Endothelial cell (in vitro differentiated cells): ENCODE measurements at regions not wholly inside any gene's neighbourhood (a gene's known extent, or its start where the extent isn't known, plus 50 kb on each side); places are given as distances from the start of the nearest gene placed in this dataset.

ENCODE experiments used
- DNase-seq: peaks from one replicate; pipeline ENCODE4 v3.0.0; 2021; ENCODE audit warnings: low spot score
- H3K27ac Mint-ChIP-seq: one replicate; pipeline ENCODE4 v1.8.0; 2021; ENCODE audit warnings: mixed read lengths, inconsistent platforms; ENCODE audit not compliant: unreplicated experiment
- H3K27me3 Mint-ChIP-seq: one replicate; pipeline ENCODE4 v1.8.0; 2021; ENCODE audit warnings: mild to moderate bottlenecking, moderate library complexity, mixed read lengths, inconsistent platforms; ENCODE audit not compliant: unreplicated experiment
- H3K36me3 Mint-ChIP-seq: one replicate; pipeline ENCODE4 v1.8.0; 2021; ENCODE audit warnings: mild to moderate bottlenecking, low read depth, mixed read lengths, inconsistent platforms; ENCODE audit not compliant: unreplicated experiment
- H3K4me1 Mint-ChIP-seq: one replicate; pipeline ENCODE4 v1.8.0; 2021; ENCODE audit warnings: mild to moderate bottlenecking, mixed read lengths, inconsistent platforms; ENCODE audit not compliant: unreplicated experiment
- H3K4me3 Mint-ChIP-seq: one replicate; pipeline ENCODE4 v1.8.0; 2021; ENCODE audit warnings: mild to moderate bottlenecking, mixed read lengths, inconsistent platforms; ENCODE audit not compliant: unreplicated experiment
- H3K9me3 Mint-ChIP-seq: one replicate; pipeline ENCODE4 v1.8.0; 2021; ENCODE audit warnings: mixed read lengths, inconsistent platforms; ENCODE audit not compliant: unreplicated experiment
- CTCF ChIP-seq: fragments of 200-600 bp; sonication (generic); IDR thresholded peaks from one replicate; pipeline ENCODE4 v1.5.0; 2021; ENCODE audit warnings: antibody characterized with exemption; ENCODE audit not compliant: unreplicated experiment

GRCh38 chr17:70256751-70257150 is 87.4 kb downstream of the KCNJ2 start:
- H3K9me3 Mint-ChIP-seq = no peaks in the 10 kb centered on the region
- H3K27me3 Mint-ChIP-seq = peaks cover 1% of the 10 kb centered on the region
- TF ChIP-seq CTCF = no peak
- H3K4me1 Mint-ChIP-seq = peaks cover 11% of the 10 kb centered on the region
- H3K36me3 Mint-ChIP-seq = no peaks in the 10 kb centered on the region
- no peak overlapping the region for H3K4me3 Mint-ChIP-seq
- H3K27ac Mint-ChIP-seq = no peak overlapping the region
- no peak for DNase-seq

- H3K27me3 Mint-ChIP-seq = peaks cover 1% of the 10 kb centered on the region
- no peak overlapping the region for H3K27ac Mint-ChIP-seq
- TF ChIP-seq CTCF = no peak
- H3K4me1 Mint-ChIP-seq = peaks cover 11% of the 10 kb centered on the region
- H3K36me3 Mint-ChIP-seq = no peaks in the 10 kb centered on the region
- no peaks in the 10 kb centered on the region for H3K9me3 Mint-ChIP-seq
- no peak for DNase-seq
- no peak overlapping the region for H3K4me3 Mint-ChIP-seq
Observed at GRCh38 chr17:70258465-70258864, 89.1 kb downstream of the KCNJ2 start.

DNA sequence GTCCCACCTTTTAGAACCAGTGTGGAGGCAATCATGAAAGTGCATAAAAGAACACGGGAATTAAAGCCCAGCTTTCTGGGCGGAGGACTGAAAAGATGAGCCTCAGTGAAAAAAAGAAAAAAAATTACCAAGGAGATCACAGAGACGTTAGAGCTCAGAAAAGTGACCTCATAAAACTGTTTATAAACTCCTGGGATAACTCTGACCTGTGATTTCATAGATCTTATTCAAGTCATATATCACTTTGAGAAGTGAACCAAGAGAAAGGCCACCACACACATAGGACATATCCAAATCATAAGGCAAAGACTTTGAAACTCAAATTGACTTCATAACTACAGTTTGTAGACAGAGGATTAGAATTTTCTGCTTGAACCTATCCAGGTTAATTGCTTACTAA is 90.1 kb downstream of the KCNJ2 start:
- peaks cover 11% of the 10 kb centered on the region for H3K4me1 Mint-ChIP-seq
- H3K36me3 Mint-ChIP-seq = no peaks in the 10 kb centered on the region
- TF ChIP-seq CTCF = no peak
- no peak overlapping the region for H3K4me3 Mint-ChIP-seq
- no peak overlapping the region for H3K27ac Mint-ChIP-seq
- peaks cover 1% of the 10 kb centered on the region for H3K27me3 Mint-ChIP-seq
- H3K9me3 Mint-ChIP-seq = no peaks in the 10 kb centered on the region
- DNase-seq = no peak

DNA sequence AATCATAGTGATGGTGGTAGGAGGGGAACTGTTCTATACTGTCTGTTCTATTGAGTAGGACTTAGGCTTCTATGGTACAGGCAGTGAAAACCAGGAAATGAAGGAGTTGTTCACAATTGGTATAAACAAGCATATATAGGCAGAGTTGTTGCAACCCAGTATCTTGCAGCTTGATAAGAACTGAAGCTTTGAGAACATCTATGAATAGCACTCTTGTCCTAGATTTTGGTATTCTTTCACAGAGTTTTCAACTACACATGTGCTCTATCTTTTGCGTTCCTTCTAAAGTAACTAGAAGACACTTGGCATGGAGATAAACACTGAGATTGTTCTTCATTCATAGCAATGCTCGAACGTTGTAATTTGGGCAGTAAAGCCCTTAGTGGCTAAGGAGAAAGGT is 91.8 kb downstream of the KCNJ2 start:
- TF ChIP-seq CTCF = no peak
- Mint-ChIP-seq H3K27me3 (peaks cover 1% of the 10 kb centered on the region), H3K27ac (no peak overlapping the region)

DNA sequence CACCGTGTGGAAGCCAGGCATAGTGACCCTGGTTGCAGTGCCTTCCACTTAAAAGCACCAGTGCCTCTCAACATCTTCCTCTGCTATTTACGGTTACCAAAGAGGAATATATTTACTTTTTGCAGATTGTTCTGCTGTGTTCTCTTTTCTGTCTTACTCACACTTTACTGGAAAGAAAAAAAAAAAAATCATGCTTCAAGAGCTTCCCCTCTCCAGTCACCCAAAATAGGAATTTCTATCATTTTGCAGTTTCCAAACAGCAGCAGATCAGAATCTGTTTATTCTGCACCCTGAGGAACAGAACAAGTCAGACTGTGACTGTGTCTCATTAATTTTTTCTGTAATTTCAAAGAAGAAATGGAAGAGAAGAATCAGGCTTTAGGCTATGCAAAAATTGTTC is 96.1 kb downstream of the KCNJ2 start:
- no peak for TF ChIP-seq CTCF
- Mint-ChIP-seq H3K27ac (no peak overlapping the region), H3K4me1 (peaks cover 2% of the 10 kb centered on the region), H3K27me3 (no peaks in the 10 kb centered on the region), H3K9me3 (no peaks in the 10 kb centered on the region), H3K36me3 (no peaks in the 10 kb centered on the region), H3K4me3 (no peak overlapping the region)
- DNase-seq = no peak

More for the DNA sequence above, 91.8 kb downstream of the KCNJ2 start:
- Mint-ChIP-seq H3K4me1 (peaks cover 7% of the 10 kb centered on the region), H3K4me3 (no peak overlapping the region), H3K36me3 (no peaks in the 10 kb centered on the region), H3K9me3 (no peaks in the 10 kb centered on the region)
- no peak for DNase-seq
